HG02798 (cell line): ENCODE measurements at regions not wholly inside any gene's neighbourhood (a gene's known extent, or its start where the extent isn't known, plus 50 kb on each side); places are given as distances from the start of the nearest gene placed in this dataset.
"Not testable (repeated sequence)": the region's sequence is repeated elsewhere in the genome, so short reads cannot be mapped to it uniquely, and the experiment has no call there.

Experiments
- ATAC-seq: cut with Tn5 transposase; IDR thresholded peaks from one replicate; pipeline ENCODE4 v1.9.1; 2021; ENCODE audit warnings: mild to moderate bottlenecking; ENCODE audit not compliant: unreplicated experiment, poor library complexity

GRCh38 chr4:149870008-149870407 lies 54.4 kb upstream of the IQCM start:
- ATAC-seq, result no peak

DNA sequence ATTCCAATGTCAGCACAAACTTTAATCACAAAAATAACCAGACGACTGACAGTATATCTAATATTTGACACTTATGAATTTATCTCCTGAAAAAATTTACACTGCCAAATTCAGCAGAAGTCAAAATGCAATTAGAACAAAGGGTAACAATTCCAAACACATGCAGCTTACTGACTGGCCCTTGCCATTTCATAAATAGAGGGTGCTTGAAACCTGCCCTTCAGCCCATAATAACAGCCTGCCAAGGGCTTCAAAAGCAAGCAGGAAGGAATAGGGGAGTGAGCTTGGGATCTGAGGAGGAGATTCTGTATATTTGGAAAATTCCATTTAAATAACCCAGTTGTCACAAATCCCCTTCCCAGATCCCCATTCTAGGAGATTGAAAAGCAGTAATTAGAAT lies 66.1 kb upstream of the IQCM start:
- no peak for ATAC-seq

DNA sequence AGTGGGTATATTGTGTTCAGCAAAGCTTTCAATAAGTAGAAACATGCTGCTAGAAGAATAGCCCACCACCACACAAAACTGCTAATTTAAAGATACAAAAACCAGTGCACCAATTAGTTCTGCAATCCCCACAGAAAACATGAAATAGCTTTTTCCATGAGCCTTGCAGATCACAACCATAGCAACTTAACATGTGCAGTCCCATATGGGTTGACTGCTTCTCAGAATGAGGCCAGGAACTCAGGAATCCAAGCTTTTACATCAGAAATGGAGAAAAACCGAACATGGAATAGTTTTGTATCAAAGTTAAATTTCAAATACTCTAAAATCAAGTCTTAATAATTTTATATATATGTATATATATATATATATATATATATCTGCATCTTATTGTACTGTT lies 66.6 kb upstream of the IQCM start:
- no peak for ATAC-seq

DNA sequence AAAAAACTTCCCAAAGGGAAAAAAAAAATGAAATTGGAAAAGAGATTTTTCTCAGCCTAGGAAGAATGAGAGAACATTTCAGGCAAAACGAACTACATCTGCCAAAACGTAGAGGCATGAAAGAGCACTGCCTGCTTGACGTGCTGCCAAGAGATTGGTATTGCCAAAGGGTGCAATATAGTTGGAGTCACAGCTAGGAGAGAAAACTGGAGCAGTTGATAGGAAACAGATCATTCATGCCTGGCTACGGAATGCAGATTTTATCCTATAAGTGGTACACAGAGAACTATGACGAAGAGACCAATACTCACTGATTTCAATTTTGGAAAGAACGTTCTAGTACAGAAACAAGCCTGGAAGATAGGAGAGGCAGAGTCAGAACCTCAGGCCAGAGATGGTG lies 68.4 kb upstream of the IQCM start:
- ATAC-seq, result no peak

- ATAC-seq, result peak; percentile 62
Measured at GRCh38 chr4:149884529-149885181, 69.0 kb upstream of the IQCM start.

GRCh38 chr4:149885896-149886295 lies 70.3 kb upstream of the IQCM start:
- no peak for ATAC-seq

DNA sequence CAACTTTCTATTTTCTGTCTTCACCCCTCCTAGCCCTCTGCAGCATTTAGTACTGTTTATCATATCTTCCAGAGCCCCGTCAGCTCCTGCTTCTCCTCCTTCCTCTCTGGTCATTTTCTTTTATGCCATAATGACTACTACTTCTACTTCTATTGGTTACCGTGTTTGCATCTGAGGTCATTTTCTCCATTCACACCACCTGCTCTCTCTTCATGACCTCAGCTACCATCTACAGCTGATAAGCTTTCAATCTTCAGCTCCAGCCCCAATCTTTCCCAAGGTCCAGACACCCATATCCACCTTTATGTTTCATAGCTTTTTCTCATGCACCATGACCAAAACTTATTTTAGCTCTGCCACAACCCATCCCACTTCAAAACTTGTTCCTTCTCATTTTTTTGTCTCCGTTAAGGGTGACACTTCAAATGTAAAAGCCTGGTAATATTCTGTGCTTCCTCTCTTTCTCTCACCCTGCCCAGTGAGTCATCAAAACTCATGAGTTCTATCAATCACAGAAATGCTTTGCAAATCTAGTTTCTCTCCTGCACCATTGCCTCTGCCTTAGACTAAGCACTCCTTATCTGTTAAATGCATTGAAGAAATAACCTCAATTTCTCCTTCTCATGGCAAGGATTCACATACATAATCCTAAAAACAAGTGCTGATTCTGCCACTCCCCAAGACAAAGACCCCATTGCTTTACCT lies 71.3 kb upstream of the IQCM start:
- ATAC-seq, result no peak

GRCh38 chr4:149889991-149890390 lies 74.3 kb upstream of the IQCM start:
- no peak for ATAC-seq

- ATAC-seq, result no peak
Measured at GRCh38 chr4:149890531-149890930, 74.9 kb upstream of the IQCM start.

DNA sequence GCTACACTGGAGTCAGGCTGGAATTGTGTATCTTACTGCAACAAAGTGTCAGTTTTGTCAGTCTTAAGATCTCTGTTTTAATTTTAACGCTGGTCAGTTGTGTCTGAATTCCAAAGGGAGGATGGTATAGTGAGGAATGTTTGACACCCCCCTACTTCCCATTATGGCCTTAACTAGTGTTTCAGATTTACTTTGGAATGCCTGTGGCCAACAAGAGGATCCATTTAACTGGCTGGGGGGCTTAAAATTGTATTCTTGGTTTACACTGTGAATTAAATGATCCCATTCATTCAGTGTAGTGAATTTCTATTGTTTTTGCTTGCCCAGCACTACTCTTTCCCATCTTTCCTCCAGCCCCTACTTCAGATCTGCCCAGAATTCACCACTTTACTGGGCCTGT lies 75.8 kb upstream of the IQCM start:
- no peak for ATAC-seq

- no peak for ATAC-seq
Measured at GRCh38 chr4:149896432-149896831, 80.8 kb upstream of the IQCM start.

GRCh38 chr4:149897783-149898182 lies 82.1 kb upstream of the IQCM start:
- no peak for ATAC-seq

- no peak for ATAC-seq
Measured at GRCh38 chr4:149901128-149901527, 85.5 kb upstream of the IQCM start.

GRCh38 chr4:149902242-149902641 lies 86.6 kb upstream of the IQCM start:
- no peak for ATAC-seq

- ATAC-seq, result no peak
Measured at GRCh38 chr4:149910177-149910576, 94.5 kb upstream of the IQCM start.

GRCh38 chr4:149910604-149911350 lies 95.1 kb upstream of the IQCM start:
- ATAC-seq, result no peak

DNA sequence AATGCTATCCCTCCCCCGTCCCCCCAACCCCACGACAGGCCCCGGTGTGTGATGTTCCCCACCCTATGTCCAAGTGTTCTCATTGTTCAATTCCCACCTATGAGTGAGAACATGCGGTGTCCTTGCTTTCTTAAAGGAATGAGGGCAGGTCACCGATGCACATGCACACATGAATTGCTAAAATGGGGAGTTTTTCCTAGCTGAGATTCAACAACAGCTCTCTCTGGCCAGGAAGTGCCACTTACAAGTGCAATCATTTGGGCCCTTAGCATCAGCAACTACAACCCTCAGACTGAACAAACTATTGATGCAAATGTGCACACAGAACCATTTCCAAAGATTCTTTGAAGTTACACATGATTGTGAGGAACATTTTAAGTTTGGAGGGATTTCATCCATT lies 95.7 kb upstream of the IQCM start:
- ATAC-seq, result no peak

GRCh38 chr4:149912000-149912399 lies 96.4 kb upstream of the IQCM start:
- ATAC-seq, result no peak

DNA sequence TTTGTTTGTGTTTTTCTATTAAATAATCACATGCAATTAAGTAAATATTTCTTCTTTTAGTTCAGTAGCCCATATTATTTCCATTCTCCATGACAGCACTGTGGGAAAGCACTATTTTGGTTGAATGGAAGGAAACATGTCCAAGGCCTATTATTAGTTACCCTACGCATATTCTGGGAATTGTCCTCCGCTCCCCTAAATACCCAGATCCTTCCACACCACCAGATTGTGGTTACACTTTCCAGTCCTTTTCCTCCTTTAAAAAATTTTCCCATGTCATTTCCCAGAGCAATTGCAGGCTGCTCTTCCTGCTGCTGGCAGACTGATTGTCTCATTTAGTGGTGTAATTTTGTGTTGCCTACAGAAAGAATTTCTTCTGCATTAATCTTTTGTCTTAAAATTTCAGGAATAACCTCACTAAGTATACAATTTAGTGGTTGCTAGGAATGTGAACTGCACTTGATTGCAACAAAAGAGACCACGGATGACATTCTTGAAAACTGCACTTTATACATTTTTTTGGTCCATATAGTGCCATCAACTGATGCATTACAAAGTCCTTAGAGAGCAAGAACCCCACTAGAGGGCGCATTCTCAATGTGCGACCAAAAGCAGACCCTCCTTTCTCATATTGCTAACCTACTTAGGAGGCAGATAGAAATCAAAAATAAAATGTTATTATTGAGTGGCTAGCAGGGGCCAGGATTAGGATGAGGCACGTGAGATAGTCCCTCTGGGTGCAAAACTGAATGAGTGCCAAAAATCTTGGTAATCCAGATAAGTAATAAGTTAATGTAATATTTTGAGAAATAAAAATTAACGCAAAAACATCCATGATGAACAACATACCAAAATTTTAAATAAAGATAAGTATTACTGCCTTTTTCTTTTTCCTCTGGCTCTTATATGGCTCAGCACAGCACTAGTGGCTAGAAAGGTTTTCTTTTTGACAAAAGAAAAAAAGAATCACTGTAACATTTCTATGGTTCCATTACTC lies 98.8 kb upstream of the IQCM start:
- peak; percentile 84 for ATAC-seq

DNA sequence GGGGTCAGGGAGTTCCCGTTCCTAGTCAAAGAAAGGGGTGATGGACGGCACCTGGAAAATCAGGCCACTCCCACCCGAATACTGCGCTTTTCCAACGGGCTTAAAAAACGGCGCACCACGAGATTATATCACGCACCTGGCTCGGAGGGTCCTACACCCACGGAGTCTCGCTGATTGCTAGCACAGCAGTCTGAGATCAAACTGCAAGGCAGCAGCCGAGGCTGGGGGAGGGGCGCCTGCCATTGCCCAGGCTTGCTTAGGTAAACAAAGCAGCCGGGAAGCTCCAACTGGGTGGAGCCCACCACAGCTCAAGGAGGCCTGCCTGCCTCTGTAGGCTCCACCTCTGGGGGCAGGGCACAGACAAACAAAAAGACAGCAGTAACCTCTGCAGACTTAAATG lies 100.1 kb upstream of the IQCM start:
- ATAC-seq, result not testable (repeated sequence)
